HG02759 (cell line): ENCODE measurements at regions not wholly inside any gene's neighbourhood (a gene's known extent, or its start where the extent isn't known, plus 50 kb on each side); places are given as distances from the start of the nearest gene placed in this dataset.
"Not testable (repeated sequence)": the region's sequence is repeated elsewhere in the genome, so short reads cannot be mapped to it uniquely, and the experiment has no call there.

Experiments used
- ATAC-seq: cut with Tn5 transposase; IDR thresholded peaks from one replicate; pipeline ENCODE4 v1.9.1; 2021; ENCODE audit warnings: mild to moderate bottlenecking, moderate library complexity; ENCODE audit not compliant: unreplicated experiment

DNA sequence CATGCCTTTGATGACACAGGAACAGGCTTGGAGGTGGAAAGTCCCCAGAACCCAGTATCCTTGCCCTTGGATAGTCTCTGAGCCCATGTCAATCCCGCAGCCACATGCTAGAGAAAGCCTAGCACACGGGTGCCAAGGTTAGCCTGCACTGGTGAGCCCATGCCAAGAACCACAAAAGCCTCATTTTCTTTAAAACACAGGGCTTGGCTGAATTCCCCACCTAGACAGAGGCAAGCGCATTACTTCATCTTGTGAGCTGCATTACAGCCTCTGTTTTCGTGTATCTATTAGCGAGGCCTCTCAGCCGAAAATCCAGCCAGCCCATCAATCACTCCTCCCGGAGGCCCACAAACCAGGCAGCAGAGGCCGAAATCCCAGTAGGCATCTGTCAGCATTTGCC is 314.9 kb upstream of the AUTS2 start:
- ATAC-seq = no peak

- ATAC-seq = no peak
Measured at GRCh38 chr7:69285854-69286253, 312.4 kb upstream of the AUTS2 start.

DNA sequence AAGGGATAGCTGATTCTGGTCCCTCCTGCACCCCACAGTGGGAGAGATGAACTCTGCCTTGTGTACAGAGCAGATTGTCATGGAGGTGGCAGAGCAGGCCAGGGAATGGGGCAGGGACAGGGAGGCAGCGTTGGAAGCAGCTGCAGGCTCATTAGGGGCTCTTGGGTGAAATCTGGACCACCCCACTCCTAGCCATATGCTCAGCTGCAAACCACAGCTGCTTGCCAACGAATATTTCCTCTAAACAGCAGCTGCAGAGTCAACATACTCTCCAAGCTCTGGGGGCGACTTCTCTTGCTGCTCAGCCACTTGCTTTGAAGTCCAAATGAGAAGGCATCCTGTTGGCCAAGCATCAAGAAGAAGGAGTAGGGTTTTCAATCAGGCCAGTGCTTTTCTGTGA is 302.3 kb upstream of the AUTS2 start:
- ATAC-seq = no peak

- ATAC-seq = no peak
Measured at GRCh38 chr7:69301253-69301652, 297.0 kb upstream of the AUTS2 start.

GRCh38 chr7:69309601-69310000 is 288.7 kb upstream of the AUTS2 start:
- ATAC-seq = no peak

GRCh38 chr7:69311489-69311888 is 286.8 kb upstream of the AUTS2 start:
- no peak for ATAC-seq

DNA sequence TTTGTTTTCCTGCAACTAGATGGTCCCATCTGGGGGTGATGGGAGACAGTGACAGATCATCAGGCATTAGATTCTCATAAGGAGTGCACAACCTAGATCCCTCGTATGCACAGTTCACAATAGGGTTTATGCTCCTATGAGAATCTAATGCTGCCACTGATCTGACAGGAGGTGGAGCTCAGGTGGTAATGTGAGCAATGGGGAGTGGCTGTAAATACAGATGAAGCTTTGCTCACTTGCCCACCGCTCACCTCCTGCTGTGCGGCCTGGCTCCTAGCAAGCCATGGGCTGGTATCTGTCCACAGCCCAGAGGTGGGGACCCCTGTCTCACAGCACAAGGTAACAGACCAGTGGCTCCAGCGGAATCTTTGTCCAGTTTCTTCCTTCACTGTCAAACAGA is 284.4 kb upstream of the AUTS2 start:
- not testable (repeated sequence) for ATAC-seq

GRCh38 chr7:69318794-69319193 is 279.5 kb upstream of the AUTS2 start:
- no peak for ATAC-seq

DNA sequence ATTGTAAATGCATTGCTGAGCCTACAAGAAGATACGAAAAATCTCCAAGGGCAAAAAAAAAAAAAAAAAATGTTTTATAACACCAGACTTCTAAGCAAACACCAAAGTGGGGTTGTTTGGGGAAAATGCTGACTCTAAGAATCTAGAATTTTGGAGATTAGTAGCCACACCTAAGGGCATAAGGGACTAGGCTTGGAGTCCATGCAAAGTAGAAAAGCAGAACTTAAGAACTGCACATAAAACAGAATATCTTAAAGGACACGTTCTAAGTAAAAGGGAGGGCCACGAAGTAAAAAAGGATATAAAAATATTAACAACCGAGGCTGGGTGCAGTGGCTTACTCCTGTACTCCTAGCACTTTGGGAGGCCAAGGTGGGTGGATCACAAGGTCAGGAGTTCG is 269.8 kb upstream of the AUTS2 start:
- ATAC-seq = no peak

DNA sequence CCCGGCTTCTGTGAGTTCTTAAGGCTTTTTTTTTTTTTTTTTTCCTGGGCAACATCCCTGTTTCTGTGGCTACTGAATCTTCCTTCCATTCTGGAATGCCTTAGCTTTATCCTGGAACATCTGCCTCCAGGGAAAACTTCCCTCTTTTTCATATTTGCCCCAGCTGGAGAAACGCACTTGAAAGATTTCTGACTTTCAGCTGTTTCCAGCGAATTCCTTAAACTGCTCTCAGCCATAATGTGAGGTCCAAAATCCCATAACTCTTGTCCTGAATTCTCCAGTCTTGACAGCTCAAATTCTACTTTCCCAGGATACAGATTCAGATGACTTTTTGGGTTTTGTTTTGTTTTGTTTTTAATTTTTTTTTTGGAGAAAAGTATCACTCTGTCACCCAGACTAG is 263.6 kb upstream of the AUTS2 start:
- ATAC-seq = no peak

- no peak for ATAC-seq
Measured at GRCh38 chr7:69335331-69335730, 262.9 kb upstream of the AUTS2 start.

DNA sequence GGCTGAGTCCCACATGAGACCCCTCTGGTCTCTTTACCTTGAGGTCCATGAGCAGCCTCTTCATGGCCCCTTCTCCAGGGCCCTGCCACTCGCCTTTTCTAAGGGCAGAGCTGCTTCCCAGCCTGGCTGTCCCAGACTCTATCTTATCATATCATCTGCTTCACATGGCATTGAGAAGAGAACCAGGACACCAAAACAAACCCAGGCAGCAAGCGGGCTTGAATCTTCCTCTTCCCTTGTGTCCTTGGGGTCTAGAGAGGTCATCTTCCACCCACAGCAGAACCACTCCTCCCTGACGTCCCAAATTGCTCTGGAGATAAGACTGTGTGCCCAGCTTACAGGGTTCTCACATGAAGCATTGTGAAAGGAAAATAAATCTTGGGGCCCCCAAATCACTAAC is 261.3 kb upstream of the AUTS2 start:
- ATAC-seq = no peak

GRCh38 chr7:69338144-69338543 is 260.1 kb upstream of the AUTS2 start:
- ATAC-seq = no peak

GRCh38 chr7:69341288-69341687 is 257.0 kb upstream of the AUTS2 start:
- no peak for ATAC-seq

DNA sequence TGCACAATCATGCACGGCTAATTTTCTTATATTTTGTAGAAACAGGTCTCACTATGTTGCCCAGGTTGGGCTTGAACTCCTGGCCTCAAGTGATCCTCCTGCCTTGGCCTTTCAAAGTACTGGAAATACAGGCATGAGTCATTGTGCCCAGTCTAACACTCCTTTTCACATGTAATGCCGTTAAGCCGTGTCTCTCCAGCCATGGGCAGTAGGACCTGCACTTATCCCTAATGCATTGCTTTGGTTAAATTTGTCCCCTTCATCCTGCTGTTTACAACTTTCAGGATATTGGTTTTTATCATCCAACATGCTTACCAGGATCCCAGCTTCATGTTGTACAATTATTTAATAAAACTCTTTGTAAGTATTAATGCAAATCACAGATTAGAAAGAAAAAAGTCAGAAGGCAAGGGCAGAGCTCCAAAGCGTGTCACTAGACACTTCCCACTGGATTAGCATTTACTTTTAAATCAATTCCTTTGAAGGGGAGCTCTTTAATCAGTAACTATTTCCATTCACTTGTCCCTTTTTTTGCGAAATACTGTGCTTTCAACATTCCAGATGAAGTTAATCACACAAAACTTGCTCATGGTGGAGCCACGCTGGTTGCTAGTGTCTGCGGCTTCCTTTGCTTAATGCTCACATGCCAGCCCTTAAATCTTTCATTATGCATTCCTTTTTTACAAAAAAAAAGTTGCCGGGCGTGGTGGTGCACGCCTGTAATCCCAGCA is 256.0 kb upstream of the AUTS2 start:
- ATAC-seq = no peak

DNA sequence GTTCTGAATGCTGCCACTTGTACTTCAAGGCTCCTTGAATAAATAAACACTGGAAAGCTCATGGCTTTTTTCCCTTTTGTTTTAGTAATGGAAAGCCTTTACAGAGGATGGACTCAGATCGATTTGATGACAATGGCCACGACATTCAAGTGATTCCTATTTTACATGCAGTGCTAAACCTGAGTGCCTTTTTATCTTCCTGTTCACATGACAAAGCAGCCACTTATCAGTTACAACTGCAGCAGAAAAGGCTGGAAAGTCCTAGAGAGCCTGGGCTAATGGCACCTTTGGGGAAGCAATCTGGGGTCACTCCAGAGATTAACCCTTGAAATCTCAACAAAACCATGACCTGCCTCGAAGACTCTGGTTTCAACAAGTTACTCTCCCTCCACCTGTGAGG is 249.0 kb upstream of the AUTS2 start:
- no peak for ATAC-seq

- ATAC-seq = no peak
Measured at GRCh38 chr7:69358163-69358821, 240.0 kb upstream of the AUTS2 start.

DNA sequence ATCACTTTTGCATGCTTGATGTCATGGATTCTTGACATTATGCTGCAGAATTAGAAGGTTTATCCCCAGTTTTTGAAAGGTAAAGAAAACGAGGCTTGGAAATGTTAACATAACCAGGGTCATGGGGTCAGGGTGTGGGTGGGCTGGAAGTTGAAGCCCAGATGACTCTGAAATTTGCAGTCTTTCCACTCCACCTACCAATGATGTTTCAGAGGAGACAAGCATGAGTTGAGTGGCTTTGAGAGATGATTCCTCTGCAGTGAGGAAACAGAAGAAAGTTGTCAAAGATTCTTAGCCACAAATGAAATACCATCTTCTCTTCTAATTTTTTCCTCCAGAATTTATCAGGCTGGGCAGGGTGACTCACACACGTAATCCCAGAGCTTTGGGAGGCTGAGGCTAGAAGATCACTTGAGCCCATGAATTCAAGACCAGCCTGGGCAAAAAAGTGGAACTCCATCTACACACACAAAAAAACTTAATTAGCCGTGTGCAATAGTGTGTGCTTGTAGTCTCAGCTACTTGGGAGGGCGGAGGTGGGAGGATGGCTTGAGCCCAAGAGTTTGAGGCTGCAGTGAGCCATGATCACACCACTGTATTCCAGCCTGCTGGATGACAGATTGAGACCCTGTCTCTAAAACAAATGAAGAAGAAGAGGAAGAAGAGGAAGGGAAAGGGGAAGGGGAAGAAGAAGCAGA is 239.1 kb upstream of the AUTS2 start:
- no peak for ATAC-seq

- no peak for ATAC-seq
Measured at GRCh38 chr7:69360913-69361312, 237.4 kb upstream of the AUTS2 start.

- ATAC-seq = no peak
Measured at GRCh38 chr7:69363136-69363535, 235.1 kb upstream of the AUTS2 start.

DNA sequence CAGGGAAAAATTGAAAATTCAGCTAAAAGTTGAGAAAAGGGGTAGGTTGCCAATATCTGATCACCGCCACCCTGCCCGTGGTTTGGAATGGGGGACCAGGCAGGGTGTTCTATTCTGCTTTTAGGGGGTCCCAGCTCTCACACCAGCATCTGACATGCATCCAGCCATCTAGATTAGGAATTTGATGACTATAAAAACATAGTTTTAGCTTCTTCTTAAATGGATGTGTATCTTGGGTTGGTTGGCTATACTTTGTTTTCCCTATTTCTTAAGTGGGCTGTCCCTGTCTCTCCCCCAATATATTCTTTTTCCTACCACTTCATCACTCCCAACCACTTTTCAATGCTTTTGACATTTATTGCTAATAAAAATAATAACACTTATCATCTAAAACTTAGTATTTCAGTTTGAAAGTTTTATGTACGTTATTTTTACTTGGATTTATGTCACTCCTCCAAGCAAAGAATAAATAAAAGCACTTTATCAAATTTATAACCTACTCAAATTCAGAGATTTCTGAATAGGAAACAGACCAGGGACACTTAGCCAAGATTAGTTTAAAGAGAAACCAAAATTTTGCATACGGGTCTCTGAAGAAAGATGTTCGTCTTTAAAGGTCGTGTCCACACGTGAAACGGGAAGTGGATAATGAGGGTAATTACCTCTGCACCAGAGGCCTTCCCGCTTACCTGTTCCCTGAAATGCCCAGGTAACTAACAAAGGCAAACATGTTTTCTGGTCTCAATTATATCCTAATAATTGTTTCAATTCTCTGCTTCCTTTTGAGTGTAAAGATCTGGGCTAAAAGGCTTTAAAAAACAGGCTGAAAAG is 233.2 kb upstream of the AUTS2 start:
- no peak for ATAC-seq
